DMS114 treated with DMSO at 0.1 percent for 48 hours (cell line): ENCODE measurements at regions not wholly inside any gene's neighbourhood (a gene's known extent, or its start where the extent isn't known, plus 50 kb on each side); places are given as distances from the start of the nearest gene placed in this dataset.
"Not testable (repeated sequence)": the region's sequence is repeated elsewhere in the genome, so short reads cannot be mapped to it uniquely, and the experiment has no call there.

Source experiments
- DNase-seq: peaks from one replicate; lab custom pipeline; 2025; ENCODE audit not compliant: unreplicated experiment; lab: John Stamatoyannopoulos, UW

- DNase-seq, result peak; percentile 25
These were observed 74.0 kb upstream of the EIF5 start for GRCh38 chr14:103259801-103260628.

GRCh38 chr14:103260629-103261124 is 73.4 kb upstream of the EIF5 start:
- peak; percentile 25 for DNase-seq

- no peak for DNase-seq
These were observed 66.7 kb upstream of the EIF5 start for GRCh38 chr14:103267226-103267910.

- DNase-seq, result no peak
These were observed 62.8 kb upstream of the EIF5 start for GRCh38 chr14:103271189-103271588.

- no peak for DNase-seq
These were observed 60.8 kb upstream of the EIF5 start for GRCh38 chr14:103273145-103273744.

GRCh38 chr14:103273745-103274615 is 60.1 kb upstream of the EIF5 start:
- DNase-seq, result no peak

GRCh38 chr14:103275000-103275399 is 59.0 kb upstream of the EIF5 start:
- no peak for DNase-seq

- DNase-seq, result no peak
These were observed 56.1 kb upstream of the EIF5 start for GRCh38 chr14:103277931-103278330.

GRCh38 chr14:103279142-103280025 is 54.7 kb upstream of the EIF5 start:
- peak; percentile 3 for DNase-seq

GRCh38 chr14:103280278-103280928 is 53.6 kb upstream of the EIF5 start:
- DNase-seq, result no peak

- DNase-seq, result peak; percentile 58
These were observed 52.4 kb upstream of the EIF5 start for GRCh38 chr14:103281496-103282231.

- not testable (repeated sequence) for DNase-seq
These were observed 51.7 kb upstream of the EIF5 start for GRCh38 chr14:103282309-103282708.

- DNase-seq, result no peak
These were observed 51.1 kb upstream of the EIF5 start for GRCh38 chr14:103282932-103283331.

GRCh38 chr14:103283916-103284315 is 50.1 kb upstream of the EIF5 start:
- no peak for DNase-seq
